ENCODE measurements at regions not wholly inside any gene's neighbourhood (a gene's known extent, or its start where the extent isn't known, plus 50 kb on each side); places are given as distances from the start of the nearest gene placed in this dataset.

GRCh38 chr22:47259990-47260389 is 497.5 kb downstream of the TBC1D22A start:
- DNase-seq = no peak

- no peak for DNase-seq
Measured at GRCh38 chr22:47259049-47259448, 496.6 kb downstream of the TBC1D22A start.

- DNase-seq = no peak
Measured at GRCh38 chr22:47257976-47258375, 495.5 kb downstream of the TBC1D22A start.

- no peak for DNase-seq
Measured at GRCh38 chr22:47257566-47257965, 495.1 kb downstream of the TBC1D22A start.

- no peak for DNase-seq
Measured at GRCh38 chr22:47251911-47252310, 489.5 kb downstream of the TBC1D22A start.

- DNase-seq = no peak
Measured at GRCh38 chr22:47250995-47251765, 488.7 kb downstream of the TBC1D22A start.

GRCh38 chr22:47249370-47249928 is 487.0 kb downstream of the TBC1D22A start:
- DNase-seq = no peak

GRCh38 chr22:47248925-47249324 is 486.5 kb downstream of the TBC1D22A start:
- DNase-seq = no peak

- no peak for DNase-seq
Measured at GRCh38 chr22:47247579-47248240, 485.3 kb downstream of the TBC1D22A start.

GRCh38 chr22:47245786-47246185 is 483.3 kb downstream of the TBC1D22A start:
- DNase-seq = no peak

- DNase-seq = no peak
Measured at GRCh38 chr22:47245286-47245685, 482.8 kb downstream of the TBC1D22A start.

- no peak for DNase-seq
Measured at GRCh38 chr22:47240116-47240515, 477.7 kb downstream of the TBC1D22A start.

- no peak for DNase-seq
Measured at GRCh38 chr22:47239474-47239860, 477.0 kb downstream of the TBC1D22A start.

GRCh38 chr22:47238690-47239473 is 476.4 kb downstream of the TBC1D22A start:
- no peak for DNase-seq

- DNase-seq = no peak
Measured at GRCh38 chr22:47237890-47238480, 475.5 kb downstream of the TBC1D22A start.

GRCh38 chr22:47236718-47237117 is 474.3 kb downstream of the TBC1D22A start:
- DNase-seq = no peak

GRCh38 chr22:47236161-47236560 is 473.7 kb downstream of the TBC1D22A start:
- no peak for DNase-seq

- no peak for DNase-seq
Measured at GRCh38 chr22:47233316-47234243, 471.1 kb downstream of the TBC1D22A start.

- no peak for DNase-seq
Measured at GRCh38 chr22:47232753-47233152, 470.3 kb downstream of the TBC1D22A start.

- DNase-seq = no peak
Measured at GRCh38 chr22:47232197-47232596, 469.7 kb downstream of the TBC1D22A start.

- no peak for DNase-seq
Measured at GRCh38 chr22:47231759-47232158, 469.3 kb downstream of the TBC1D22A start.

- no peak for DNase-seq
Measured at GRCh38 chr22:47230741-47231140, 468.3 kb downstream of the TBC1D22A start.
